Colonic mucosa (tissue), 4 donors: ENCODE measurements at regions not wholly inside any gene's neighbourhood (a gene's known extent, or its start where the extent isn't known, plus 50 kb on each side); places are given as distances from the start of the nearest gene placed in this dataset.

ENCODE experiments used
- DNase-seq: peaks from one replicate; pipeline ENCODE4 v3.0.0-alpha.2; 2020
- H3K27ac ChIP-seq: fragments of 200-600 bp; one replicate; pipeline ENCODE4 v1.8.0; 2021
- H3K27me3 ChIP-seq: fragments of 200-600 bp; one replicate; pipeline ENCODE4 v1.8.0; 2021
- H3K36me3 ChIP-seq: fragments of 200-600 bp; one replicate; pipeline ENCODE4 v1.8.0; 2021
- H3K4me1 ChIP-seq: fragments of 200-600 bp; one replicate; pipeline ENCODE4 v1.8.0; 2021; ENCODE audit warnings: mild to moderate bottlenecking
- H3K4me3 ChIP-seq: fragments of 200-600 bp; one replicate; pipeline ENCODE4 v1.8.0; 2021
- H3K9ac ChIP-seq, 2 donors: one replicate each; pipeline ENCODE4 v1.7.0; 2013; ENCODE audit warnings: control low read depth in 2 of 2, low read depth in 2 of 2, low read length in 2 of 2
- H3K9me3 ChIP-seq: fragments of 200-600 bp; one replicate; pipeline ENCODE4 v1.8.0; 2021
- CTCF ChIP-seq: fragments of 200-600 bp; IDR thresholded peaks from one replicate; pipeline ENCODE4 v1.8.0; 2022; ENCODE audit warnings: antibody characterized with exemption, mild to moderate bottlenecking
- intact Hi-C: fragments of 100-400 bp; cut with DNase I; formaldehyde crosslinking; loops from one replicate; pipeline ENCODE4 v1.14.1; 2022
- donor health status: healthy.
- donor health status: DM: no; HTN: no; CAD: no.
- donor health status: DM: no; HTN: no; CAD: no.

GRCh38 chr2:56892382-56892781, 708.6 kb downstream of the CCDC85A start:
- H3K9me3 ChIP-seq: no peaks in the 10 kb centered on the region
- H3K9ac ChIP-seq: no peak overlapping the region
- H3K4me1 ChIP-seq: no peaks in the 10 kb centered on the region
- intact Hi-C loops: no loop called here
- H3K36me3 ChIP-seq: no peaks in the 10 kb centered on the region
- H3K4me3 ChIP-seq: no peak overlapping the region
- no peak overlapping the region for H3K27ac ChIP-seq
- TF ChIP-seq CTCF: no peak
- no peak for DNase-seq
- no peaks in the 10 kb centered on the region for H3K27me3 ChIP-seq

GRCh38 chr2:56898986-56899385, 715.2 kb downstream of the CCDC85A start:
- Histone ChIP-seq H3K4me3 (no peak overlapping the region), H3K27me3 (no peaks in the 10 kb centered on the region), H3K4me1 (no peaks in the 10 kb centered on the region), H3K27ac (no peak overlapping the region), H3K9me3 (no peaks in the 10 kb centered on the region), H3K36me3 (no peaks in the 10 kb centered on the region), H3K9ac (no peak overlapping the region)
- no peak for DNase-seq
- no peak for TF ChIP-seq CTCF
- intact Hi-C loops: no loop called here

DNA sequence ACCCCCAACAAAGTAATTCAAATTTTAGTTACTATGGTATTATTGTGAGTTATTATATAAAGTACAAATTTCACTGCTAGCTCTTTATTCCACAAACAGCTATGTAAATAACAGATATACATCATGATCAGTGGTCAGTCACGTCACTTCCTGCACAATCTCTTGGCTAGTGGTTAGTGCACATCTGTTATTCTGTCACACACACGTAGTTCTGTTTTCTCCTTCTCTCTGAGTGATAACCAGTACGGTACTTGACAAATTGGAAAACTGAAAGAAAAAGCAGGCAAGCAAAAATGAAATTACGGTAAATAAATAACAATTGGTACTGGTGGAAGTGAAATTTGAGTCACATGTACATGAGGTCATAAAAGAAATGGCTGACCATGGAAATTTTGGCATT, 728.7 kb downstream of the CCDC85A start:
- Histone ChIP-seq H3K4me1 (no peaks in the 10 kb centered on the region), H3K9me3 (no peaks in the 10 kb centered on the region), H3K36me3 (no peaks in the 10 kb centered on the region), H3K27me3 (no peaks in the 10 kb centered on the region), H3K9ac (no peak overlapping the region), H3K4me3 (no peak overlapping the region), H3K27ac (no peak overlapping the region)
- DNase-seq: no peak
- no peak for TF ChIP-seq CTCF
- intact Hi-C loops: no loop called here

GRCh38 chr2:56918790-56919189, 735.0 kb downstream of the CCDC85A start:
- no peaks in the 10 kb centered on the region for H3K27me3 ChIP-seq
- H3K9me3 ChIP-seq: no peaks in the 10 kb centered on the region
- DNase-seq: no peak
- no peak overlapping the region for H3K4me3 ChIP-seq
- TF ChIP-seq CTCF: no peak
- no peak overlapping the region for H3K27ac ChIP-seq
- H3K9ac ChIP-seq: no peak overlapping the region
- no peaks in the 10 kb centered on the region for H3K36me3 ChIP-seq
- intact Hi-C loops: no loop called here
- no peaks in the 10 kb centered on the region for H3K4me1 ChIP-seq

GRCh38 chr2:56933976-56934375, 750.2 kb downstream of the CCDC85A start:
- H3K9me3 ChIP-seq: no peaks in the 10 kb centered on the region
- H3K4me1 ChIP-seq: no peaks in the 10 kb centered on the region
- intact Hi-C loops: no loop called here
- H3K27me3 ChIP-seq: no peaks in the 10 kb centered on the region
- H3K4me3 ChIP-seq: no peak overlapping the region
- DNase-seq: no peak
- no peak overlapping the region for H3K9ac ChIP-seq
- no peak for TF ChIP-seq CTCF
- no peak overlapping the region for H3K27ac ChIP-seq
- no peaks in the 10 kb centered on the region for H3K36me3 ChIP-seq

- H3K36me3 ChIP-seq: no peaks in the 10 kb centered on the region
- H3K27me3 ChIP-seq: no peaks in the 10 kb centered on the region
- intact Hi-C loops: no loop called here
- H3K9me3 ChIP-seq: no peaks in the 10 kb centered on the region
- H3K9ac ChIP-seq: no peak overlapping the region
- DNase-seq: no peak
- no peak overlapping the region for H3K27ac ChIP-seq
- H3K4me1 ChIP-seq: no peaks in the 10 kb centered on the region
- no peak overlapping the region for H3K4me3 ChIP-seq
- TF ChIP-seq CTCF: no peak
These were observed 751.1 kb downstream of the CCDC85A start for GRCh38 chr2:56934866-56935265.
